Amniotic epithelial cell (primary cell): ENCODE measurements at regions not wholly inside any gene's neighbourhood (a gene's known extent, or its start where the extent isn't known, plus 50 kb on each side); places are given as distances from the start of the nearest gene placed in this dataset.
"Not testable (repeated sequence)": the region's sequence is repeated elsewhere in the genome, so short reads cannot be mapped to it uniquely, and the experiment has no call there.

ENCODE experiments used
- DNase-seq: peaks from one replicate; pipeline ENCODE4 v3.0.0-alpha.2; 2010; ENCODE audit warnings: low read depth

GRCh38 chr20:57104651-57105204 lies 161.7 kb downstream of the BMP7 start:
- DNase-seq: no peak

GRCh38 chr20:57106030-57106682 lies 160.3 kb downstream of the BMP7 start:
- DNase-seq: no peak

GRCh38 chr20:57106692-57107091 lies 159.7 kb downstream of the BMP7 start:
- DNase-seq: no peak

GRCh38 chr20:57107208-57107607 lies 159.2 kb downstream of the BMP7 start:
- DNase-seq: no peak

- no peak for DNase-seq
Observed at GRCh38 chr20:57108218-57108617, 158.2 kb downstream of the BMP7 start.

- no peak for DNase-seq
Observed at GRCh38 chr20:57108742-57109570, 157.5 kb downstream of the BMP7 start.

- DNase-seq: no peak
Observed at GRCh38 chr20:57109571-57109953, 156.9 kb downstream of the BMP7 start.

- not testable (repeated sequence) for DNase-seq
Observed at GRCh38 chr20:57110121-57111027, 156.1 kb downstream of the BMP7 start.

GRCh38 chr20:57111028-57111373 lies 155.4 kb downstream of the BMP7 start:
- DNase-seq: no peak

GRCh38 chr20:57112448-57112847 lies 154.0 kb downstream of the BMP7 start:
- no peak for DNase-seq

- DNase-seq: no peak
Observed at GRCh38 chr20:57114290-57115005, 152.0 kb downstream of the BMP7 start.

GRCh38 chr20:57117296-57117695 lies 149.1 kb downstream of the BMP7 start:
- DNase-seq: no peak

- no peak for DNase-seq
Observed at GRCh38 chr20:57118107-57118769, 148.2 kb downstream of the BMP7 start.
